ENCODE measurements at regions not wholly inside any gene's neighbourhood (a gene's known extent, or its start where the extent isn't known, plus 50 kb on each side); places are given as distances from the start of the nearest gene placed in this dataset.

DNA sequence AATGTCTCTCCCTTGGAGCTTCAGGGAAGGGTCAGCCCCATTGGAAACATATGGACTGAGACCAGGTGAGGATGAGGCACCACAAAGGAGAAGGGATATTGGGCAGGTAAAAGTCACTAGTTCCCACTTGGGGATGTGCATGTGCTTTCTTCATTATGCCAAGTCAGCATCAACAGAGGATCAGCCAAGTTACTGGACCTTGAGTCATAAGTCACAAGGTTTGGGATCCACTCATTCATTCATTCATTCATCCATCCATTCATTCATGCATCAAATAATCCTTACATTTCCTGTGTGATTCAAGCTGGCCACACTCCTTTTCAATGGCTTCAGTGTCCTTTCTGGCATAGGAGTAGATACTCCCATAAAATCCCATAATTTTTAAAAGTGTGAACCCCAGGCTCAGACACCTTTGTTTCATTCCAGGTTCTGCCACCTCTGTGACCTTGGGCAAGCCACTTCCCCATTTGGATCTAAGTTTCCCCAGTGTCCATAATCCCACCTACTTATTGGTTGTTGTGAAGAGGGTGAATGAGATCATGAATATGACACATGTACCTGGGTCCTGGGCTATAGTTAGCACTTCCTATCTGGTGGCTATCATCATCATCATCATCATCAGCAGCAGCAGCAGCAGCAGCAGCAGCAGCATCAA, 162.1 kb upstream of the LHX5 start:
- no peak overlapping the region for H3K4me3 ChIP-seq (ENCODE audit: low read length)
- DNase-seq = no peak
- no peaks in the 10 kb centered on the region for H3K4me1 Mint-ChIP-seq (ENCODE audit: low read depth)
- H3K9me3 ChIP-seq (ENCODE audit: control insufficient read depth in 1 of 2, insufficient read depth in 1 of 2, low read length in 2 of 2) = peaks cover 10% of the 10 kb centered on the region in 2 experiments
- ATAC-seq (ENCODE audit: poor library complexity) = no peak
- CTCF ChIA-PET = no interaction called here
- H3K27ac ChIP-seq (ENCODE audit: low read depth in 1 of 2, low read length in 2 of 2) = no peak overlapping the region
- no peaks in the 10 kb centered on the region for H3K36me3 Mint-ChIP-seq (ENCODE audit: low read depth)
- H3K27me3 Mint-ChIP-seq = peaks cover 41% of the 10 kb centered on the region
- no peak overlapping the region for H3K4me3 Mint-ChIP-seq
- POLR2A ChIA-PET = no interaction called here
- intact Hi-C loops (cut with DNase I, micrococcal nuclease) = no loop called here
- peaks cover 8% of the 10 kb centered on the region for H3K9me3 Mint-ChIP-seq
- H3K27me3 ChIP-seq (ENCODE audit: control insufficient read depth in 1 of 2, insufficient read depth in 2 of 2, low read length in 2 of 2) = peaks cover 3 to 4% of the 10 kb centered on the region in 2 experiments
- H3K27ac Mint-ChIP-seq = no peak overlapping the region
- no peaks in the 10 kb centered on the region for H3K4me1 ChIP-seq (ENCODE audit: insufficient read depth, low read length)
- TF ChIP-seq, protein P1, sequence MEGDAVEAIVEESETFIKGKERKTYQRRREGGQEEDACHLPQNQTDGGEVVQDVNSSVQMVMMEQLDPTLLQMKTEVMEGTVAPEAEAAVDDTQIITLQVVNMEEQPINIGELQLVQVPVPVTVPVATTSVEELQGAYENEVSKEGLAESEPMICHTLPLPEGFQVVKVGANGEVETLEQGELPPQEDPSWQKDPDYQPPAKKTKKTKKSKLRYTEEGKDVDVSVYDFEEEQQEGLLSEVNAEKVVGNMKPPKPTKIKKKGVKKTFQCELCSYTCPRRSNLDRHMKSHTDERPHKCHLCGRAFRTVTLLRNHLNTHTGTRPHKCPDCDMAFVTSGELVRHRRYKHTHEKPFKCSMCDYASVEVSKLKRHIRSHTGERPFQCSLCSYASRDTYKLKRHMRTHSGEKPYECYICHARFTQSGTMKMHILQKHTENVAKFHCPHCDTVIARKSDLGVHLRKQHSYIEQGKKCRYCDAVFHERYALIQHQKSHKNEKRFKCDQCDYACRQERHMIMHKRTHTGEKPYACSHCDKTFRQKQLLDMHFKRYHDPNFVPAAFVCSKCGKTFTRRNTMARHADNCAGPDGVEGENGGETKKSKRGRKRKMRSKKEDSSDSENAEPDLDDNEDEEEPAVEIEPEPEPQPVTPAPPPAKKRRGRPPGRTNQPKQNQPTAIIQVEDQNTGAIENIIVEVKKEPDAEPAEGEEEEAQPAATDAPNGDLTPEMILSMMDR (IDR thresholded peaks at IDR 0.05) = no peak
- no peaks in the 10 kb centered on the region for H3K36me3 ChIP-seq (ENCODE audit: insufficient read depth, low read length)

- Histone ChIP-seq H3K4me1 (ENCODE audit: insufficient read depth, low read length) (no peaks in the 10 kb centered on the region), H3K9me3 (ENCODE audit: control insufficient read depth in 1 of 2, insufficient read depth in 1 of 2, low read length in 2 of 2) (peaks cover 13 to 16% of the 10 kb centered on the region in 2 experiments), H3K27me3 (ENCODE audit: control insufficient read depth in 1 of 2, insufficient read depth in 2 of 2, low read length in 2 of 2) (no peaks in the 10 kb centered on the region), H3K4me3 (ENCODE audit: low read length) (no peak overlapping the region), H3K27ac (ENCODE audit: low read depth in 1 of 2, low read length in 2 of 2) (no peak overlapping the region), H3K36me3 (ENCODE audit: insufficient read depth, low read length) (no peaks in the 10 kb centered on the region)
- peaks cover 28% of the 10 kb centered on the region for H3K27me3 Mint-ChIP-seq
- ChIA-PET POLR2A (no interaction called here), CTCF (no interaction called here)
- no peak overlapping the region for H3K4me3 Mint-ChIP-seq
- H3K4me1 Mint-ChIP-seq (ENCODE audit: low read depth) = no peaks in the 10 kb centered on the region
- H3K36me3 Mint-ChIP-seq (ENCODE audit: low read depth) = no peaks in the 10 kb centered on the region
- TF ChIP-seq, protein P1 (IDR thresholded peaks at IDR 0.05) = no peak
- no peak overlapping the region for H3K27ac Mint-ChIP-seq
- intact Hi-C loops (cut with DNase I, micrococcal nuclease) = no loop called here
- DNase-seq = no peak
- H3K9me3 Mint-ChIP-seq = peaks cover 11% of the 10 kb centered on the region
- ATAC-seq (ENCODE audit: poor library complexity) = no peak
Measured at GRCh38 chr12:113630625-113631024, 159.0 kb upstream of the LHX5 start.

- H3K27ac ChIP-seq (ENCODE audit: low read depth in 1 of 2, low read length in 2 of 2) = no peak overlapping the region
- TF ChIP-seq, protein P1 (IDR thresholded peaks at IDR 0.05) = no peak
- ChIA-PET POLR2A (no interaction called here), CTCF (no interaction called here)
- no peak overlapping the region for H3K27ac Mint-ChIP-seq
- no peaks in the 10 kb centered on the region for H3K4me1 Mint-ChIP-seq (ENCODE audit: low read depth)
- peaks cover 13 to 24% of the 10 kb centered on the region in 2 experiments for H3K9me3 ChIP-seq (ENCODE audit: control insufficient read depth in 1 of 2, insufficient read depth in 1 of 2, low read length in 2 of 2)
- no peaks in the 10 kb centered on the region for H3K4me1 ChIP-seq (ENCODE audit: insufficient read depth, low read length)
- DNase-seq (no peak), ATAC-seq (ENCODE audit: poor library complexity) (no peak)
- no peaks in the 10 kb centered on the region for H3K36me3 ChIP-seq (ENCODE audit: insufficient read depth, low read length)
- H3K9me3 Mint-ChIP-seq = peaks cover 14% of the 10 kb centered on the region
- no peaks in the 10 kb centered on the region for H3K36me3 Mint-ChIP-seq (ENCODE audit: low read depth)
- no peak overlapping the region for H3K4me3 ChIP-seq (ENCODE audit: low read length)
- H3K4me3 Mint-ChIP-seq = no peak overlapping the region
- H3K27me3 ChIP-seq (ENCODE audit: control insufficient read depth in 1 of 2, insufficient read depth in 2 of 2, low read length in 2 of 2) = peaks cover 0 to 2% of the 10 kb centered on the region in 2 experiments
- intact Hi-C loops (cut with DNase I, micrococcal nuclease) = no loop called here
- peaks cover 25% of the 10 kb centered on the region for H3K27me3 Mint-ChIP-seq
Measured at GRCh38 chr12:113625499-113625898, 153.8 kb upstream of the LHX5 start.
